GM18520 (cell line): ENCODE measurements at regions not wholly inside any gene's neighbourhood (a gene's known extent, or its start where the extent isn't known, plus 50 kb on each side); places are given as distances from the start of the nearest gene placed in this dataset.

Experiments used
- ATAC-seq: cut with Tn5 transposase; IDR thresholded peaks from one replicate; pipeline ENCODE4 v1.9.1; 2021; ENCODE audit not compliant: unreplicated experiment

GRCh38 chr18:67381608-67382150 lies 134.8 kb downstream of the DSEL start:
- no peak for ATAC-seq

GRCh38 chr18:67380867-67381266 lies 135.7 kb downstream of the DSEL start:
- ATAC-seq = no peak

GRCh38 chr18:67379981-67380380 lies 136.5 kb downstream of the DSEL start:
- ATAC-seq = no peak

- no peak for ATAC-seq
Measured at GRCh38 chr18:67376372-67376771, 140.1 kb downstream of the DSEL start.

- no peak for ATAC-seq
Measured at GRCh38 chr18:67373636-67374035, 142.9 kb downstream of the DSEL start.

- no peak for ATAC-seq
Measured at GRCh38 chr18:67367540-67367939, 149.0 kb downstream of the DSEL start.

GRCh38 chr18:67363694-67364093 lies 152.8 kb downstream of the DSEL start:
- ATAC-seq = no peak

- ATAC-seq = no peak
Measured at GRCh38 chr18:67362906-67363305, 153.6 kb downstream of the DSEL start.

GRCh38 chr18:67359873-67360838 lies 156.4 kb downstream of the DSEL start:
- peak; percentile 85 for ATAC-seq

GRCh38 chr18:67358947-67359346 lies 157.6 kb downstream of the DSEL start:
- no peak for ATAC-seq

- no peak for ATAC-seq
Measured at GRCh38 chr18:67354692-67355091, 161.8 kb downstream of the DSEL start.

GRCh38 chr18:67354091-67354490 lies 162.4 kb downstream of the DSEL start:
- ATAC-seq = no peak

GRCh38 chr18:67347438-67347837 lies 169.1 kb downstream of the DSEL start:
- ATAC-seq = no peak

- ATAC-seq = no peak
Measured at GRCh38 chr18:67342159-67342558, 174.4 kb downstream of the DSEL start.

GRCh38 chr18:67337696-67338095 lies 178.8 kb downstream of the DSEL start:
- ATAC-seq = no peak

- ATAC-seq = no peak
Measured at GRCh38 chr18:67331857-67332256, 184.7 kb downstream of the DSEL start.

GRCh38 chr18:67319109-67319508 lies 197.4 kb downstream of the DSEL start:
- ATAC-seq = no peak

GRCh38 chr18:67318651-67319050 lies 197.9 kb downstream of the DSEL start:
- ATAC-seq = no peak

GRCh38 chr18:67310826-67311225 lies 205.7 kb downstream of the DSEL start:
- no peak for ATAC-seq

GRCh38 chr18:67308819-67309218 lies 207.7 kb downstream of the DSEL start:
- no peak for ATAC-seq

- no peak for ATAC-seq
Measured at GRCh38 chr18:67305466-67305865, 211.1 kb downstream of the DSEL start.

GRCh38 chr18:67302043-67302442 lies 214.5 kb downstream of the DSEL start:
- ATAC-seq = no peak
